T-helper 2 cell treated with Interferon-gamma antibody and Interleukin-4, amounts not matched to agents 100 ng/mL and 5 ng/mL, for 36 hours (primary cell): ENCODE measurements at regions not wholly inside any gene's neighbourhood (a gene's known extent, or its start where the extent isn't known, plus 50 kb on each side); places are given as distances from the start of the nearest gene placed in this dataset.
"Not testable (repeated sequence)": the region's sequence is repeated elsewhere in the genome, so short reads cannot be mapped to it uniquely, and the experiment has no call there.

Experiments
- intact Hi-C: fragments of 100-400 bp; cut with micrococcal nuclease; formaldehyde crosslinking; loops from one replicate; pipeline ENCODE4 v1.15.1; 2023

DNA sequence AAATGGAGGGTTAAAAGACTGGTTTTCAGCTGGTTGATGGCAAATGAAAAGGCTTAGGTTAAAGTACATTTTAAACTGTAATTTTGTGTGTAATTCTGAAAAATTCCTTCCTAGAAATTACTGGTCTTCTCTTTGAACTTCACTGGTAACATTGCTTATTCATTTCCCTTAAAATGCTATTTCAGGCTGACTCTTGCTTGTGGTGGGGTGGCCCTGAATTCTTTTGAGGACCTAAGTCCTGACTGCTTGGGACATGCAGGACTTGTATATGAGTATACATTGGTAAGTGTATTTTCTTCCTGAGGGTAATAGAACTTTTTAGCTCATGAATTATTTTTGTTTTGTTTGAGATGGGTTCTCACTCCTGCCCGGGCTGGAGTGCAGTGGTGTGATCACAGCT, 63.0 kb upstream of the ERV3-1 start:
- intact Hi-C loops = not testable (repeated sequence)

DNA sequence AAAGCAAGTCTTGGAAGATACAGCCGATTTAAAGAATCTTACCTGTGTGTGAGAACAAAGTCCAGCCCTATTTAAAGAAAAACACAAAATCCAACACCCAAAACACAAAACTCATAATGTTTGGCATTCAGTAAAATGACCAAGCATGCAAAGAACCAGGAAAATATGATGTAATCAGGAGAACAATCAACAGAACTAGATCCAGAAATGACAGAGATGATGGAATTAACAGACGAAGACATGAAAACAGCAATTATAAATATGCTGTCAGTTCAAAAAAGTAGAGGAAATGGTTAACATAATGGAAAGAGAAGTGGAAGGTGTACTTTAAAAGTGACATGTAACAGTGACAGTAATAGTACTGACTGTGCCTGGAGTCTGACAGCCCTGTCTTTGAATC, 56.1 kb upstream of the ERV3-1 start:
- intact Hi-C loops = not testable (repeated sequence)

DNA sequence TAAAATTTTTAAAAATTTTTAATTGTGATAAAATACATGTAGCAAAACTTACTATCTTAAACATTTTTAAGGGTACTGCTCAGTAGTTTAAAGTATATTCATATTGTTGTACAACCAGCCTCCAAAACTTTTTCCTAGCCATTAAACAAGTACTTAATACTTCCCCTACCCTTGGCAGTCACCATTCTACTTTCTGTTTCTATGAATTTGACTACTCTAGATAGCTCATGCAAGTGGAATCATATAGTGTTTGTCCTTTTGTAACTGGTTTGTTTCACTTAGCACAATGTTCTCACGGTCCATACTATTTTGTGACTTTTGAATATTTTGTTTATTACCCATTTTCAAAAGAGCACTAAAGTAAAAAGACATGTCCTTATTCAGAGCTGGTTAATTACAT, 52.8 kb upstream of the ERV3-1 start:
- intact Hi-C loops = not testable (repeated sequence)
